ENCODE measurements at regions not wholly inside any gene's neighbourhood (a gene's known extent, or its start where the extent isn't known, plus 50 kb on each side); places are given as distances from the start of the nearest gene placed in this dataset.
"Not testable (repeated sequence)": the region's sequence is repeated elsewhere in the genome, so short reads cannot be mapped to it uniquely, and the experiment has no call there.

- Mint-ChIP-seq H3K27ac (no peak overlapping the region), H3K4me3 (no peak overlapping the region), H3K27me3 (no peaks in the 10 kb centered on the region), H3K36me3 (no peaks in the 10 kb centered on the region), H3K4me1 (peaks cover 10 to 41% (median 31%) of the 10 kb centered on the region in 4 donors), H3K9me3 (no peaks in the 10 kb centered on the region)
- H3K9me3 ChIP-seq (ENCODE audit: control insufficient read depth in 2 of 2, low read length in 2 of 2): no peaks in the 10 kb centered on the region
- ATAC-seq (ENCODE audit: low read depth in 2 of 2) (peak; percentile 39 to 48), DNase-seq (peak in 1 of 3 donors; percentile 44)
- H3K27me3 ChIP-seq (ENCODE audit: control insufficient read depth, insufficient read depth, low read length): no peaks in the 10 kb centered on the region
- no peaks in the 10 kb centered on the region for H3K36me3 ChIP-seq (ENCODE audit: control insufficient read depth, insufficient read depth, low read length)
- peaks cover 18% of the 10 kb centered on the region for H3K4me1 ChIP-seq (ENCODE audit: control insufficient read depth, insufficient read depth, low read length, poor library complexity, severe bottlenecking)
- H3K4me3 ChIP-seq (ENCODE audit: low read depth, low read length): no peak overlapping the region
- no peak overlapping the region for H3K27ac ChIP-seq (ENCODE audit: insufficient read depth, low read length, poor library complexity, severe bottlenecking)
These were observed 430.7 kb upstream of the CBLB start for GRCh38 chr3:106299300-106300098.

GRCh38 chr3:106302451-106303221 is 433.8 kb upstream of the CBLB start:
- H3K27ac ChIP-seq (ENCODE audit: insufficient read depth, low read length, poor library complexity, severe bottlenecking): no peak overlapping the region
- peak in 2 of 3 donors; percentile 30 to 82 for DNase-seq
- H3K36me3 Mint-ChIP-seq: no peaks in the 10 kb centered on the region

GRCh38 chr3:106303766-106304165 is 435.0 kb upstream of the CBLB start:
- H3K36me3 ChIP-seq (ENCODE audit: control insufficient read depth, insufficient read depth, low read length): no peaks in the 10 kb centered on the region
- no peaks in the 10 kb centered on the region for H3K27me3 ChIP-seq (ENCODE audit: control insufficient read depth, insufficient read depth, low read length)
- ATAC-seq (ENCODE audit: low read depth in 2 of 2) (no peak), DNase-seq (no peak)
- no peaks in the 10 kb centered on the region for H3K9me3 Mint-ChIP-seq
- no peak overlapping the region for H3K4me3 Mint-ChIP-seq
- peaks cover 10 to 48% (median 33%) of the 10 kb centered on the region in 4 donors for H3K4me1 Mint-ChIP-seq
- peaks cover 18% of the 10 kb centered on the region for H3K4me1 ChIP-seq (ENCODE audit: control insufficient read depth, insufficient read depth, low read length, poor library complexity, severe bottlenecking)
- H3K27ac ChIP-seq (ENCODE audit: insufficient read depth, low read length, poor library complexity, severe bottlenecking): no peak overlapping the region
- H3K27me3 Mint-ChIP-seq: no peaks in the 10 kb centered on the region
- H3K36me3 Mint-ChIP-seq: no peaks in the 10 kb centered on the region
- H3K4me3 ChIP-seq (ENCODE audit: low read depth, low read length): no peak overlapping the region
- H3K27ac Mint-ChIP-seq: no peak overlapping the region
- no peaks in the 10 kb centered on the region for H3K9me3 ChIP-seq (ENCODE audit: control insufficient read depth in 2 of 2, low read length in 2 of 2)

More at GRCh38 chr3:106302451-106303221, 433.8 kb upstream of the CBLB start:
- Mint-ChIP-seq H3K9me3 (no peaks in the 10 kb centered on the region), H3K4me1 (peaks cover 10 to 48% (median 33%) of the 10 kb centered on the region in 4 donors), H3K27ac (peak overlapping the region in 2 of 3 donors; percentile 9 to 48), H3K27me3 (no peaks in the 10 kb centered on the region), H3K4me3 (peak overlapping the region in 1 of 4 donors; percentile 3)
- no peaks in the 10 kb centered on the region for H3K36me3 ChIP-seq (ENCODE audit: control insufficient read depth, insufficient read depth, low read length)
- no peaks in the 10 kb centered on the region for H3K9me3 ChIP-seq (ENCODE audit: control insufficient read depth in 2 of 2, low read length in 2 of 2)
- no peak overlapping the region for H3K4me3 ChIP-seq (ENCODE audit: low read depth, low read length)
- H3K4me1 ChIP-seq (ENCODE audit: control insufficient read depth, insufficient read depth, low read length, poor library complexity, severe bottlenecking): peaks cover 18% of the 10 kb centered on the region
- H3K27me3 ChIP-seq (ENCODE audit: control insufficient read depth, insufficient read depth, low read length): no peaks in the 10 kb centered on the region
- ATAC-seq (ENCODE audit: low read depth in 2 of 2): peak; percentile 63 to 72

- peaks cover 5 to 38% (median 27%) of the 10 kb centered on the region in 4 donors for H3K4me1 Mint-ChIP-seq
- H3K27me3 Mint-ChIP-seq: no peaks in the 10 kb centered on the region
- DNase-seq (no peak), ATAC-seq (ENCODE audit: low read depth in 2 of 2) (no peak)
- Histone ChIP-seq H3K4me3 (ENCODE audit: low read depth, low read length) (no peak overlapping the region), H3K27me3 (ENCODE audit: control insufficient read depth, insufficient read depth, low read length) (no peaks in the 10 kb centered on the region), H3K9me3 (ENCODE audit: control insufficient read depth in 2 of 2, low read length in 2 of 2) (no peaks in the 10 kb centered on the region), H3K27ac (ENCODE audit: insufficient read depth, low read length, poor library complexity, severe bottlenecking) (no peak overlapping the region), H3K36me3 (ENCODE audit: control insufficient read depth, insufficient read depth, low read length) (no peaks in the 10 kb centered on the region), H3K4me1 (ENCODE audit: control insufficient read depth, insufficient read depth, low read length, poor library complexity, severe bottlenecking) (peaks cover 11% of the 10 kb centered on the region)
- no peaks in the 10 kb centered on the region for H3K36me3 Mint-ChIP-seq
- peaks cover 0 to 3% (median 0%) of the 10 kb centered on the region in 7 donors for H3K9me3 Mint-ChIP-seq
- no peak overlapping the region for H3K4me3 Mint-ChIP-seq
- no peak overlapping the region for H3K27ac Mint-ChIP-seq
These were observed 436.3 kb upstream of the CBLB start for GRCh38 chr3:106305127-106305526.

- H3K36me3 ChIP-seq (ENCODE audit: control insufficient read depth, insufficient read depth, low read length): no peaks in the 10 kb centered on the region
- Mint-ChIP-seq H3K36me3 (no peaks in the 10 kb centered on the region), H3K4me3 (no peak overlapping the region), H3K9me3 (peaks cover 0 to 3% (median 0%) of the 10 kb centered on the region in 7 donors), H3K4me1 (peaks cover 5 to 38% (median 27%) of the 10 kb centered on the region in 4 donors), H3K27me3 (no peaks in the 10 kb centered on the region), H3K27ac (no peak overlapping the region)
- no peak overlapping the region for H3K27ac ChIP-seq (ENCODE audit: insufficient read depth, low read length, poor library complexity, severe bottlenecking)
- H3K4me3 ChIP-seq (ENCODE audit: low read depth, low read length): no peak overlapping the region
- ATAC-seq (ENCODE audit: low read depth in 2 of 2): no peak
- DNase-seq: no peak
- no peaks in the 10 kb centered on the region for H3K27me3 ChIP-seq (ENCODE audit: control insufficient read depth, insufficient read depth, low read length)
- peaks cover 11% of the 10 kb centered on the region for H3K4me1 ChIP-seq (ENCODE audit: control insufficient read depth, insufficient read depth, low read length, poor library complexity, severe bottlenecking)
- H3K9me3 ChIP-seq (ENCODE audit: control insufficient read depth in 2 of 2, low read length in 2 of 2): no peaks in the 10 kb centered on the region
These were observed 437.1 kb upstream of the CBLB start for GRCh38 chr3:106305882-106306435.

GRCh38 chr3:106309274-106309673 is 440.5 kb upstream of the CBLB start:
- DNase-seq (no peak), ATAC-seq (ENCODE audit: low read depth in 2 of 2) (no peak)
- Mint-ChIP-seq H3K27me3 (no peaks in the 10 kb centered on the region), H3K9me3 (peaks cover 0 to 5% (median 0%) of the 10 kb centered on the region in 7 donors), H3K27ac (no peak overlapping the region), H3K4me1 (peaks cover 0 to 9% (median 3%) of the 10 kb centered on the region in 4 donors), H3K4me3 (no peak overlapping the region), H3K36me3 (no peaks in the 10 kb centered on the region)
- no peaks in the 10 kb centered on the region for H3K36me3 ChIP-seq (ENCODE audit: control insufficient read depth, insufficient read depth, low read length)
- H3K27me3 ChIP-seq (ENCODE audit: control insufficient read depth, insufficient read depth, low read length): no peaks in the 10 kb centered on the region
- no peak overlapping the region for H3K4me3 ChIP-seq (ENCODE audit: low read depth, low read length)
- H3K9me3 ChIP-seq (ENCODE audit: control insufficient read depth in 2 of 2, low read length in 2 of 2): no peaks in the 10 kb centered on the region
- no peak overlapping the region for H3K27ac ChIP-seq (ENCODE audit: insufficient read depth, low read length, poor library complexity, severe bottlenecking)
- no peaks in the 10 kb centered on the region for H3K4me1 ChIP-seq (ENCODE audit: control insufficient read depth, insufficient read depth, low read length, poor library complexity, severe bottlenecking)

- ATAC-seq (ENCODE audit: low read depth in 2 of 2); H3K4me1 ChIP-seq (ENCODE audit: control insufficient read depth, insufficient read depth, low read length, poor library complexity, severe bottlenecking); H3K4me1 Mint-ChIP-seq; H3K4me3 ChIP-seq (ENCODE audit: low read depth, low read length); H3K9me3 ChIP-seq (ENCODE audit: control insufficient read depth in 2 of 2, low read length in 2 of 2); H3K36me3 ChIP-seq (ENCODE audit: control insufficient read depth, insufficient read depth, low read length); H3K27me3 Mint-ChIP-seq; H3K36me3 Mint-ChIP-seq; H3K27ac ChIP-seq (ENCODE audit: insufficient read depth, low read length, poor library complexity, severe bottlenecking); H3K9me3 Mint-ChIP-seq; H3K4me3 Mint-ChIP-seq; DNase-seq; H3K27me3 ChIP-seq (ENCODE audit: control insufficient read depth, insufficient read depth, low read length); H3K27ac Mint-ChIP-seq: not testable (repeated sequence)
These were observed 441.0 kb upstream of the CBLB start for GRCh38 chr3:106309798-106310197.
